Gastrocnemius medialis (tissue), 4 donors: ENCODE measurements at regions not wholly inside any gene's neighbourhood (a gene's known extent, or its start where the extent isn't known, plus 50 kb on each side); places are given as distances from the start of the nearest gene placed in this dataset.

Experiments used
- POLR2A ChIP-seq, 2 donors: fragments of 450-650 bp; IDR thresholded peaks; one replicate each; pipeline ENCODE4 v1.6.1; 2017; ENCODE audit warnings: antibody characterized with exemption in 2 of 2, mild to moderate bottlenecking in 2 of 2, moderate library complexity in 2 of 2
- TF ChIP-seq, protein P1 (sequence below), 5 experiments: fragments of 450-650 bp in 3 of 5; fragments of 200-600 bp in 2 of 5; sonication (generic) in 2 of 5; IDR thresholded peaks in 4 of 5; conservative IDR thresholded peaks in 1 of 5; 1 replicate in 4 of 5; 2 replicates in 1 of 5; pipeline ENCODE4 v1.5.1; 2016 to 2019; ENCODE audit warnings: antibody characterized with exemption in 5 of 5, mild to moderate bottlenecking in 3 of 5, moderate library complexity in 3 of 5

- TF ChIP-seq, protein P1, sequence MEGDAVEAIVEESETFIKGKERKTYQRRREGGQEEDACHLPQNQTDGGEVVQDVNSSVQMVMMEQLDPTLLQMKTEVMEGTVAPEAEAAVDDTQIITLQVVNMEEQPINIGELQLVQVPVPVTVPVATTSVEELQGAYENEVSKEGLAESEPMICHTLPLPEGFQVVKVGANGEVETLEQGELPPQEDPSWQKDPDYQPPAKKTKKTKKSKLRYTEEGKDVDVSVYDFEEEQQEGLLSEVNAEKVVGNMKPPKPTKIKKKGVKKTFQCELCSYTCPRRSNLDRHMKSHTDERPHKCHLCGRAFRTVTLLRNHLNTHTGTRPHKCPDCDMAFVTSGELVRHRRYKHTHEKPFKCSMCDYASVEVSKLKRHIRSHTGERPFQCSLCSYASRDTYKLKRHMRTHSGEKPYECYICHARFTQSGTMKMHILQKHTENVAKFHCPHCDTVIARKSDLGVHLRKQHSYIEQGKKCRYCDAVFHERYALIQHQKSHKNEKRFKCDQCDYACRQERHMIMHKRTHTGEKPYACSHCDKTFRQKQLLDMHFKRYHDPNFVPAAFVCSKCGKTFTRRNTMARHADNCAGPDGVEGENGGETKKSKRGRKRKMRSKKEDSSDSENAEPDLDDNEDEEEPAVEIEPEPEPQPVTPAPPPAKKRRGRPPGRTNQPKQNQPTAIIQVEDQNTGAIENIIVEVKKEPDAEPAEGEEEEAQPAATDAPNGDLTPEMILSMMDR (IDR thresholded peaks at IDR 0.05 in 4 of 5, conservative IDR thresholded peaks at IDR 0.05 in 1 of 5), result no peak
- no peak for TF ChIP-seq POLR2A (IDR thresholded peaks at IDR 0.05)
Measured at GRCh38 chrX:80229626-80230025, 190.6 kb upstream of the TENT5D start.
